Transverse colon (tissue), 4 donors: ENCODE measurements at regions not wholly inside any gene's neighbourhood (a gene's known extent, or its start where the extent isn't known, plus 50 kb on each side); places are given as distances from the start of the nearest gene placed in this dataset.

Experiments
- POLR2A ChIP-seq: fragments of 450-650 bp; IDR thresholded peaks from one replicate; pipeline ENCODE4 v1.6.1; 2016; ENCODE audit warnings: antibody characterized with exemption, mild to moderate bottlenecking, moderate library complexity
- POLR2AphosphoS5 ChIP-seq, 3 donors: sonication (generic); formaldehyde crosslinking; IDR thresholded peaks; one replicate each; pipeline ENCODE4 v1.6.1; 2016; ENCODE audit warnings: antibody characterized with exemption in 3 of 3
- TF ChIP-seq, protein P1 (sequence below), 5 experiments: fragments of 200-600 bp in 3 of 5; fragments of 450-650 bp in 2 of 5; sonication (generic) in 3 of 5; IDR thresholded peaks; 1 replicate in 2 of 5; 2 replicates in 3 of 5; pipeline ENCODE4 v1.5.1; 2016 to 2017; ENCODE audit warnings: antibody characterized with exemption in 5 of 5, inconsistent platforms in 3 of 5, mild to moderate bottlenecking in 2 of 5, moderate library complexity in 1 of 5

DNA sequence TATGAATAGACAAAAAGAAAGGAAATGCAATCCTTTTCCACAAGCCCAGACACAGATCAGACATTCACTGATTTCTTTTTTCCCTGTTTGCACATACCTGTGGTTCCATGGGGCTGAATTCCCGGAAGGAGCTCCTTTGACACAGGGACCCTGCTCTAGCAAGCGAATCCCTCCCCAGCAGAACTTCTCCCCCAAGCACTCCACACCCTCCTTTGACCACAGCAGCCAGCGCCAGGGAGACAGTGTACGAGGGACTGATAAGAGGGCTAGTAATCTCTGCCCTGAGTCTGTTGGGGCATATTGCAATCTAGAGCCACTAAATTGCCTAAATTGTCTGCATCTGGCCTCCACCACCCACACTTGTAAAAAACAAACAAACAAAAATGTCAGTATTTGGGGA is 83.4 kb upstream of the NTF3 start:
- TF ChIP-seq, protein P1, sequence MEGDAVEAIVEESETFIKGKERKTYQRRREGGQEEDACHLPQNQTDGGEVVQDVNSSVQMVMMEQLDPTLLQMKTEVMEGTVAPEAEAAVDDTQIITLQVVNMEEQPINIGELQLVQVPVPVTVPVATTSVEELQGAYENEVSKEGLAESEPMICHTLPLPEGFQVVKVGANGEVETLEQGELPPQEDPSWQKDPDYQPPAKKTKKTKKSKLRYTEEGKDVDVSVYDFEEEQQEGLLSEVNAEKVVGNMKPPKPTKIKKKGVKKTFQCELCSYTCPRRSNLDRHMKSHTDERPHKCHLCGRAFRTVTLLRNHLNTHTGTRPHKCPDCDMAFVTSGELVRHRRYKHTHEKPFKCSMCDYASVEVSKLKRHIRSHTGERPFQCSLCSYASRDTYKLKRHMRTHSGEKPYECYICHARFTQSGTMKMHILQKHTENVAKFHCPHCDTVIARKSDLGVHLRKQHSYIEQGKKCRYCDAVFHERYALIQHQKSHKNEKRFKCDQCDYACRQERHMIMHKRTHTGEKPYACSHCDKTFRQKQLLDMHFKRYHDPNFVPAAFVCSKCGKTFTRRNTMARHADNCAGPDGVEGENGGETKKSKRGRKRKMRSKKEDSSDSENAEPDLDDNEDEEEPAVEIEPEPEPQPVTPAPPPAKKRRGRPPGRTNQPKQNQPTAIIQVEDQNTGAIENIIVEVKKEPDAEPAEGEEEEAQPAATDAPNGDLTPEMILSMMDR (IDR thresholded peaks at IDR 0.05): no peak
- TF ChIP-seq POLR2AphosphoS5 (IDR thresholded peaks at IDR 0.05) (no peak), POLR2A (no peak)
